ENCODE measurements at regions not wholly inside any gene's neighbourhood (a gene's known extent, or its start where the extent isn't known, plus 50 kb on each side); places are given as distances from the start of the nearest gene placed in this dataset.
"Not testable (repeated sequence)": the region's sequence is repeated elsewhere in the genome, so short reads cannot be mapped to it uniquely, and the experiment has no call there.

DNA sequence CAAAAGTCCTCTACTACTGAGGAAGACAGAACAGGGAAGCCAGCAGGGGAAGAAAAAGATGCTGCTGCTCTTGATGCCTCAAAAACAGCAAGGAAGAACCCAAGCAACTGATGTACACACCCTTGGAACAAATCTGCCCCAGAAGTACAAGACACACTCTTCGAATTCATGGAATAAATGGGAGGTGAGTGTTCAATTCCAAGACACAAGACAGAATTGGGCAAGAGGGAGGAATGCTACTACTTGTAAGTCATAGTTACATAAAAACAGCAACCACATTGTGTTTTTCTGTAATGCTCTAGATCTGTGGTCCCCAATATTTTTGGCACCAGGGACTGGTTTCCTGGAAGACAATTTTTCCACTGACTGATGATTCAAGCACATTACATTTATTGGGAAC is 58.0 kb upstream of the H2AZ1 start:
- Histone ChIP-seq H3K27me3 (ENCODE audit: low read depth) (no peaks in the 10 kb centered on the region), H3K9me3 (no peaks in the 10 kb centered on the region), H3K4me1 (no peaks in the 10 kb centered on the region), H3K36me3 (no peaks in the 10 kb centered on the region), H3K27ac (no peak overlapping the region), H3K4me3 (no peak overlapping the region)
- DNase-seq (no peak), ATAC-seq (no peak)
- TF ChIP-seq CTCF (IDR thresholded peaks at IDR 0.05) = no peak
- intact Hi-C loops (cut with DNase I) = no loop called here

GRCh38 chr4:100006161-100006560 is 56.1 kb upstream of the H2AZ1 start:
- H3K27ac ChIP-seq; intact Hi-C loops (cut with DNase I); H3K4me3 ChIP-seq; H3K9me3 ChIP-seq; H3K27me3 ChIP-seq (ENCODE audit: low read depth); ATAC-seq; DNase-seq; H3K36me3 ChIP-seq; H3K4me1 ChIP-seq: not testable (repeated sequence)

Data from lower lobe of right lung (tissue), 2 donors.